Progenitor cell of endocrine pancreas (in vitro differentiated cells): ENCODE measurements at regions not wholly inside any gene's neighbourhood (a gene's known extent, or its start where the extent isn't known, plus 50 kb on each side); places are given as distances from the start of the nearest gene placed in this dataset.
"Not testable (repeated sequence)": the region's sequence is repeated elsewhere in the genome, so short reads cannot be mapped to it uniquely, and the experiment has no call there.

Experiments used
- DNase-seq: peaks from one replicate; pipeline ENCODE4 v3.0.0; 2021; ENCODE audit warnings: low spot score; ENCODE audit not compliant: unreplicated experiment
- H3K27ac Mint-ChIP-seq: 2 replicates; pipeline ENCODE4 v1.8.0; 2021; ENCODE audit warnings: mild to moderate bottlenecking, moderate library complexity, mixed read lengths
- H3K27me3 Mint-ChIP-seq: 2 replicates; pipeline ENCODE4 v1.8.0; 2021; ENCODE audit warnings: mixed read lengths
- H3K36me3 Mint-ChIP-seq: 2 replicates; pipeline ENCODE4 v1.8.0; 2022; ENCODE audit warnings: mixed read lengths; ENCODE audit not compliant: insufficient read depth
- H3K4me1 Mint-ChIP-seq: 2 replicates; pipeline ENCODE4 v1.8.0; 2021; ENCODE audit warnings: low read depth, mixed read lengths
- H3K4me3 Mint-ChIP-seq: 2 replicates; pipeline ENCODE4 v1.8.0; 2021; ENCODE audit warnings: low read depth, mild to moderate bottlenecking, moderate library complexity, mixed read lengths
- H3K9me3 Mint-ChIP-seq: 2 replicates; pipeline ENCODE4 v1.8.0; 2021; ENCODE audit warnings: low read depth, mixed read lengths
- CTCF ChIP-seq: fragments of 200-600 bp; sonication (generic); IDR thresholded peaks from one replicate; pipeline ENCODE4 v1.5.0; 2021; ENCODE audit warnings: antibody characterized with exemption, mild to moderate bottlenecking; ENCODE audit not compliant: unreplicated experiment

GRCh38 chr6:9233226-9233625 lies 797.9 kb upstream of the SLC35B3 start:
- Mint-ChIP-seq H3K4me3 (no peak overlapping the region), H3K36me3 (no peaks in the 10 kb centered on the region), H3K4me1 (no peaks in the 10 kb centered on the region), H3K27me3 (no peaks in the 10 kb centered on the region), H3K9me3 (peaks cover 4% of the 10 kb centered on the region), H3K27ac (no peak overlapping the region)
- no peak for TF ChIP-seq CTCF
- no peak for DNase-seq

- no peaks in the 10 kb centered on the region for H3K36me3 Mint-ChIP-seq
- no peak overlapping the region for H3K27ac Mint-ChIP-seq
- DNase-seq: no peak
- peaks cover 7% of the 10 kb centered on the region for H3K9me3 Mint-ChIP-seq
- no peak for TF ChIP-seq CTCF
- no peaks in the 10 kb centered on the region for H3K4me1 Mint-ChIP-seq
- H3K27me3 Mint-ChIP-seq: no peaks in the 10 kb centered on the region
- no peak overlapping the region for H3K4me3 Mint-ChIP-seq
Measured at GRCh38 chr6:9225441-9225871, 790.1 kb upstream of the SLC35B3 start.

- Mint-ChIP-seq H3K9me3 (peaks cover 9% of the 10 kb centered on the region), H3K27ac (no peak overlapping the region), H3K4me1 (no peaks in the 10 kb centered on the region), H3K36me3 (no peaks in the 10 kb centered on the region), H3K27me3 (no peaks in the 10 kb centered on the region), H3K4me3 (no peak overlapping the region)
- DNase-seq: no peak
- TF ChIP-seq CTCF: no peak
Measured at GRCh38 chr6:9224539-9224938, 789.2 kb upstream of the SLC35B3 start.

- not testable (repeated sequence) for H3K4me3 Mint-ChIP-seq
Measured at GRCh38 chr6:9213717-9214116, 778.4 kb upstream of the SLC35B3 start.

GRCh38 chr6:9208966-9209365 lies 773.6 kb upstream of the SLC35B3 start:
- Mint-ChIP-seq H3K36me3 (no peaks in the 10 kb centered on the region), H3K4me3 (no peak overlapping the region), H3K9me3 (peaks cover 7% of the 10 kb centered on the region), H3K27ac (no peak overlapping the region), H3K27me3 (no peaks in the 10 kb centered on the region), H3K4me1 (no peaks in the 10 kb centered on the region)
- DNase-seq: no peak
- TF ChIP-seq CTCF: no peak

More at GRCh38 chr6:9213717-9214116, 778.4 kb upstream of the SLC35B3 start:
- H3K27me3 Mint-ChIP-seq, H3K36me3 Mint-ChIP-seq, H3K27ac Mint-ChIP-seq, DNase-seq, H3K4me1 Mint-ChIP-seq: not testable (repeated sequence)
- H3K9me3 Mint-ChIP-seq: peaks cover 11% of the 10 kb centered on the region

GRCh38 chr6:9205645-9206044 lies 770.3 kb upstream of the SLC35B3 start:
- peaks cover 7% of the 10 kb centered on the region for H3K9me3 Mint-ChIP-seq
- no peak for DNase-seq
- no peak overlapping the region for H3K4me3 Mint-ChIP-seq
- H3K4me1 Mint-ChIP-seq: no peaks in the 10 kb centered on the region
- no peaks in the 10 kb centered on the region for H3K36me3 Mint-ChIP-seq
- no peak for TF ChIP-seq CTCF
- H3K27me3 Mint-ChIP-seq: no peaks in the 10 kb centered on the region
- no peak overlapping the region for H3K27ac Mint-ChIP-seq
